ENCODE measurements at regions not wholly inside any gene's neighbourhood (a gene's known extent, or its start where the extent isn't known, plus 50 kb on each side); places are given as distances from the start of the nearest gene placed in this dataset.

DNA sequence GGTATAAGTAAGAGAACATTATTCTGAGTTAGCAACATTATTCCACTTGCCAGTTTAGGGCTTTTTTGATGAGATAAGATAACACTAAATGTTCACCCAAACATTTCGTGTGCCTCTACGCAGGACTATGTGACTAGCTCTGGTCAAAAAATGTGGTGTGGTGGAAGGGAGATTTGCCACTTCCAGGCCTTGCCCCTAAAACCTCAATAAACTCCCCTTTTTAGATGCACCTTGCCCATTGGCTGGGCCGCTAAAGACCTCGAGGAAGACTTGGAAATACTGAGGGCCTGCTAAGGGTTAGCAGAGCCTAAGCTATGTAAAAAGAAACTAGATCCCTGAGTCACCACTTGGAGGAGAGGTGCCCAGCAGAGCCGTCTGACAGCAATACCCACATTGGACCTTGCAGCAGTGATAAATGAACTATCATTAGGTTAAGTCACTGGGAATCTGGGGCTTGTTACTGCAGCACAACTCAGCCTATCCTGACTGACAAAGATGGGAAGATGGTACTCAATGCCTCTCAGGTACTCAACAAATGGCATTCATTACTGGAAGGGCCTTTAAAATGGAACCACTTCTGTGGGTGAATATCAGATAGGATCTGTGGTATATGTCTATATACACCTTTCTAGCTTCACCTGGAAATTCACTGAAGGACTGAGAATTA, 331.5 kb upstream of the TLE3 start:
- H3K27ac ChIP-seq: no peak overlapping the region
- no peak for DNase-seq (ENCODE audit: low spot score)
- POLR2A ChIA-PET (ENCODE audit: low non-redundant PET): no interaction called here
- TF ChIP-seq, protein P1, sequence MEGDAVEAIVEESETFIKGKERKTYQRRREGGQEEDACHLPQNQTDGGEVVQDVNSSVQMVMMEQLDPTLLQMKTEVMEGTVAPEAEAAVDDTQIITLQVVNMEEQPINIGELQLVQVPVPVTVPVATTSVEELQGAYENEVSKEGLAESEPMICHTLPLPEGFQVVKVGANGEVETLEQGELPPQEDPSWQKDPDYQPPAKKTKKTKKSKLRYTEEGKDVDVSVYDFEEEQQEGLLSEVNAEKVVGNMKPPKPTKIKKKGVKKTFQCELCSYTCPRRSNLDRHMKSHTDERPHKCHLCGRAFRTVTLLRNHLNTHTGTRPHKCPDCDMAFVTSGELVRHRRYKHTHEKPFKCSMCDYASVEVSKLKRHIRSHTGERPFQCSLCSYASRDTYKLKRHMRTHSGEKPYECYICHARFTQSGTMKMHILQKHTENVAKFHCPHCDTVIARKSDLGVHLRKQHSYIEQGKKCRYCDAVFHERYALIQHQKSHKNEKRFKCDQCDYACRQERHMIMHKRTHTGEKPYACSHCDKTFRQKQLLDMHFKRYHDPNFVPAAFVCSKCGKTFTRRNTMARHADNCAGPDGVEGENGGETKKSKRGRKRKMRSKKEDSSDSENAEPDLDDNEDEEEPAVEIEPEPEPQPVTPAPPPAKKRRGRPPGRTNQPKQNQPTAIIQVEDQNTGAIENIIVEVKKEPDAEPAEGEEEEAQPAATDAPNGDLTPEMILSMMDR (conservative IDR thresholded peaks at IDR 0.05; ENCODE audit: low read depth): no peak
- CTCF ChIA-PET: interaction anchor here (1.3 kb wide), 1 partner anchor 10 kb away, joined by 5 read pairs; no protein-coding TSS in a partner anchor

DNA sequence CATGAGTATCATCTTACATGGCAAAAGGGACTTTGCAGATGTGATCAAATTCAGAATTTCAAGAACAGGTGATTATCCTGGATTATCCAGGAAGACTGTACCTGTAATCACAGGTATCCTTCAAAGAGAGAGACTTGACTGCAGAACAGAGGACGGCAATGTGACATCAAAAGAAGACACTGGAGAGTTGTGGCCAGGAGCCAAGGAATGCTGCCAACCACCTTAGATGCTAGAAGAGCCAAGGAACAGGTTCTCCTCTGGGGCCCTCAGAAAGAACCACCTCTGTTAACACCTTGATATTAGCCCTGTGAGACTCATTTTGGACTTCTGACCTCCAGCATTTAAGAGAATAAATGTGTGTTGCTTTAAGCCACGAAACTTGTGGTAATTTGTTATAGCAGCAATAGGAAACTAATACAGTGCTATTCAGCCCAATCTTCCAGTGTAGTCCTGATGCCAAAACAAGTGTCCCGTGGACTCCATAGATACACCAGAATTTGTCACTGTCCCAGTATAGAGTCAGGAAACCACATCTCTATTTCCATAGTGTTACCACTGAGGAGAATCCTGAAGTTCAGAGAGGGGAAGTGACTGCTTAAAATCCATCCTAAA, 330.6 kb upstream of the TLE3 start:
- CTCF ChIA-PET: no interaction called here
- no peak overlapping the region for H3K27ac ChIP-seq
- TF ChIP-seq, protein P1 (conservative IDR thresholded peaks at IDR 0.05; ENCODE audit: low read depth): no peak
- DNase-seq (ENCODE audit: low spot score): no peak
- POLR2A ChIA-PET (ENCODE audit: low non-redundant PET): no interaction called here

DNA sequence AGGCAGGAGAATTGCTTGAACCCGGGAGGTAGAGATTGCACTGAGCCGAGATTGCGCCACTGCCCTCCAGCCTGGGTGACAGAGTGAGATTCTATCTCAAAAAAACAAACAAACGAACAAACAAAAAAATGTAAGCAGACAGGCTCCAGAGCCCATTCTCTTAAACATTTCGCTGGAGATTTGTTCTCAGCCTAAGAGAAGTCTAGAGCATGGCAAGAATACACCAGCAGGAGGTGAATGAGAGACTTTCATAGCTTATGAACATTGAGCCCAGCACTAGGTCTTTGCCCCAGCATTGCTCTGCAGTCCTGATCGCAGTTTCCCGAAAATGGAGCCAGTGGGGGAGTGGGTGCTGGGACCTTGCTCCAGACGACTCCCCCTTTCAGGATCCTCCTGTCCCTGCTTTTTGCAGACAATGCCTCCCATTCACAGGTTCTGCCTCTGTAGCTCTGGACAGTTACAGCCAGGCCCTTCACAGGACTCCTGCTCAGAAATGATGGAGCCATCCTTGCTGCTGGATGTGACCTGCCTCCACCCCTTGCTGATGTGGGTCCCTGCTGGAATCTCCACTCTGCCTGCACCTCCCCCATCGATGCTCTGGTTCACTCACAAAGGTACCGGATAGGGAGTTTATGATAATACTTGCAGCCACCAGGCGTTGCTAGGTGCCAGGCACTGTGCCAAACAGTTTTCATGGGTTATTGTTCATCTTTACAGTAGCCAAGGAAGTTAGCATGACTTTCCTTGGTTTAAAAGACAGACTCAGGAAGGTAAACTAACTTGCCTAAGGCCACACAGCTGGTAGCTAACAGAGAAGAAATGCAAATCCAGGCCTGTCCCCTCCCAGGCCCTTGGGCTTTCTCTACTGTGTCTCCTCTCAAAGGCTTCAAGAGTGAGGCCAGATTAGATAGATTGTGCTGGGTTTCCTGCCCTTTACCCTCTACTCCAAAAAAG, 329.7 kb upstream of the TLE3 start:
- POLR2A ChIA-PET (ENCODE audit: low non-redundant PET): no interaction called here
- H3K27ac ChIP-seq: peak overlapping the region; percentile 68
- TF ChIP-seq, protein P1 (conservative IDR thresholded peaks at IDR 0.05; ENCODE audit: low read depth): no peak
- CTCF ChIA-PET: interaction anchor here (0.6 to 0.9 kb wide), 3 partner anchors 17 to 75 kb away, joined by 3 read pairs; no protein-coding TSS in a partner anchor
- peak; percentile 42 for DNase-seq (ENCODE audit: low spot score)

DNA sequence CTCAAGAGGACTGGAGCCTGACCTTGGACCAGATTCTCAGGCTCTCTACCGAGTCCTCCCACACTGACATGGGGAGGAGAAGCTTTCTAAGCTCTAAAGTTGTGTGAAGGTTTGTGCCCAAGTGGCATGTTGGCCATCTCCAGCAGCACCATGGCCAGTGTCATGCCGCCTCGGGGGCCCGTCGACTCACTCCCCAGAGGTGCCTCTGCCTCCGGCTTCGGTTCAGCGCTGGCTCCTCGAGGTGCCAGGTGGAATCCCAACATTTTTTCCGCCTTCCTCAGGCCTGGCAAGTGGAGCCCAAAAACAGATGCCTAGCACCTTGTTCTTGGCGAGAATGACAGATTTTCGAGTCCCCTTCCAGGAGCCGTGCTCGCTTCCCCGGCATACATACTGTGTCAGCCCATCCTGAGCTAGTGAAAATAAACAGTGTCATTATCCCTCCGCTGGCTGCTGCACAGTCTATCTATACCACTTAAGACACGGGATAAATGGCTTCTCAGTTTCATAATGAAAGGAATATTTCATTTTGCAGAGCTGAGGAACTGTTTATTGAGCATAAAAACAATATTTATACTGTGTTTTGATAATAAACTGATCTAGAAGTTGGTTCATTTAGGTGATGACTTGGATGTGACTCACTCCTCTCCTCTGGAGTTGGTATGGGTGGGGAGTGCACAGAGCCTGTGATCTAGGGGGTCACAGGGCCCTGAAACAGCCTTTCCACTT, 328.5 kb upstream of the TLE3 start:
- CTCF ChIA-PET: interaction anchor here (0.7 kb wide), 1 partner anchor 83 kb away, joined by 4 read pairs; no protein-coding TSS in a partner anchor
- peak; percentile 57 for DNase-seq (ENCODE audit: low spot score)
- POLR2A ChIA-PET (ENCODE audit: low non-redundant PET): no interaction called here
- TF ChIP-seq, protein P1 (conservative IDR thresholded peaks at IDR 0.05; ENCODE audit: low read depth): no peak
- H3K27ac ChIP-seq: no peak overlapping the region

- TF ChIP-seq, protein P1 (conservative IDR thresholded peaks at IDR 0.05; ENCODE audit: low read depth): no peak
- ChIA-PET POLR2A (ENCODE audit: low non-redundant PET) (no interaction called here), CTCF (interaction anchor here (0.6 kb wide), 1 partner anchor 30 kb away, joined by 5 read pairs; no protein-coding TSS in a partner anchor)
- no peak overlapping the region for H3K27ac ChIP-seq
- DNase-seq (ENCODE audit: low spot score): no peak
Observed at GRCh38 chr15:70424937-70425411, 327.3 kb upstream of the TLE3 start.
